ENCODE measurements at regions not wholly inside any gene's neighbourhood (a gene's known extent, or its start where the extent isn't known, plus 50 kb on each side); places are given as distances from the start of the nearest gene placed in this dataset.

- POLR2A ChIA-PET (ENCODE audit: low non-redundant PET), result no interaction called here
- CTCF ChIA-PET, result no interaction called here
Observed at GRCh38 chr15:96066126-96066525, 264.4 kb upstream of the NR2F2 start.

GRCh38 chr15:96066852-96067495 is 263.5 kb upstream of the NR2F2 start:
- TF ChIP-seq CTCF (conservative IDR thresholded peaks at IDR 0.05; ENCODE audit: low read depth, low read length) (no peak), EZH2 (IDR thresholded peaks at IDR 0.05; ENCODE audit: borderline replicate concordance, low read depth, low read length, poor library complexity, severe bottlenecking) (no peak)
- Histone ChIP-seq H3K36me3 (ENCODE audit: insufficient read depth, low read length, poor library complexity, severe bottlenecking) (no peaks in the 10 kb centered on the region), H3K4me1 (ENCODE audit: insufficient read depth, low read length, poor library complexity, severe bottlenecking) (no peaks in the 10 kb centered on the region), H3K27me3 (replicated peaks; ENCODE audit: insufficient read depth, low read depth, low read length, poor library complexity) (no peaks in the 10 kb centered on the region), H3K27ac (ENCODE audit: low read depth, low read length, poor library complexity, severe bottlenecking) (no peak overlapping the region), H3K4me3 (ENCODE audit: low read depth, low read length, poor library complexity, severe bottlenecking) (no peak overlapping the region), H3K9me3 (ENCODE audit: low read depth, low read length, poor library complexity, severe bottlenecking) (no peaks in the 10 kb centered on the region)
- ChIA-PET CTCF (interaction anchor here (0.6 kb wide), 1 partner anchor 602 kb away, joined by 4 read pairs; no protein-coding TSS in a partner anchor), POLR2A (ENCODE audit: low non-redundant PET) (no interaction called here)
- no peak for DNase-seq (ENCODE audit: low spot score)
- intact Hi-C loops (cut with micrococcal nuclease; ENCODE audit: unreplicated experiment), result no loop called here
- BruUV-seq (replicated peaks), result no TSS peak

More at GRCh38 chr15:96066126-96066525, 264.4 kb upstream of the NR2F2 start:
- H3K27me3 ChIP-seq (replicated peaks; ENCODE audit: insufficient read depth, low read depth, low read length, poor library complexity), result no peaks in the 10 kb centered on the region
- H3K4me1 ChIP-seq (ENCODE audit: insufficient read depth, low read length, poor library complexity, severe bottlenecking), result no peaks in the 10 kb centered on the region
- DNase-seq (ENCODE audit: low spot score), result no peak
- H3K4me3 ChIP-seq (ENCODE audit: low read depth, low read length, poor library complexity, severe bottlenecking), result no peak overlapping the region
- H3K9me3 ChIP-seq (ENCODE audit: low read depth, low read length, poor library complexity, severe bottlenecking), result no peaks in the 10 kb centered on the region
- BruUV-seq (replicated peaks), result no TSS peak
- H3K36me3 ChIP-seq (ENCODE audit: insufficient read depth, low read length, poor library complexity, severe bottlenecking), result no peaks in the 10 kb centered on the region
- no peak for TF ChIP-seq EZH2 (IDR thresholded peaks at IDR 0.05; ENCODE audit: borderline replicate concordance, low read depth, low read length, poor library complexity, severe bottlenecking)
- no peak for TF ChIP-seq CTCF (conservative IDR thresholded peaks at IDR 0.05; ENCODE audit: low read depth, low read length)
- intact Hi-C loops (cut with micrococcal nuclease; ENCODE audit: unreplicated experiment), result no loop called here
- no peak overlapping the region for H3K27ac ChIP-seq (ENCODE audit: low read depth, low read length, poor library complexity, severe bottlenecking)

- POLR2A ChIA-PET (ENCODE audit: low non-redundant PET), result no interaction called here
- CTCF ChIA-PET, result interaction anchor here (0.6 kb wide), 1 partner anchor 603 kb away, joined by 4 read pairs; no protein-coding TSS in a partner anchor
Observed at GRCh38 chr15:96067677-96068076, 262.8 kb upstream of the NR2F2 start.

More at GRCh38 chr15:96067677-96068076, 262.8 kb upstream of the NR2F2 start:
- Histone ChIP-seq H3K27ac (ENCODE audit: low read depth, low read length, poor library complexity, severe bottlenecking) (no peak overlapping the region), H3K27me3 (replicated peaks; ENCODE audit: insufficient read depth, low read depth, low read length, poor library complexity) (no peaks in the 10 kb centered on the region), H3K9me3 (ENCODE audit: low read depth, low read length, poor library complexity, severe bottlenecking) (no peaks in the 10 kb centered on the region), H3K4me1 (ENCODE audit: insufficient read depth, low read length, poor library complexity, severe bottlenecking) (no peaks in the 10 kb centered on the region), H3K36me3 (ENCODE audit: insufficient read depth, low read length, poor library complexity, severe bottlenecking) (no peaks in the 10 kb centered on the region), H3K4me3 (ENCODE audit: low read depth, low read length, poor library complexity, severe bottlenecking) (no peak overlapping the region)
- DNase-seq (ENCODE audit: low spot score), result no peak
- TF ChIP-seq CTCF (conservative IDR thresholded peaks at IDR 0.05; ENCODE audit: low read depth, low read length), result no peak
- TF ChIP-seq EZH2 (IDR thresholded peaks at IDR 0.05; ENCODE audit: borderline replicate concordance, low read depth, low read length, poor library complexity, severe bottlenecking), result no peak
- intact Hi-C loops (cut with micrococcal nuclease; ENCODE audit: unreplicated experiment), result no loop called here
- no TSS peak for BruUV-seq (replicated peaks)
